ENCODE measurements at regions not wholly inside any gene's neighbourhood (a gene's known extent, or its start where the extent isn't known, plus 50 kb on each side); places are given as distances from the start of the nearest gene placed in this dataset.

DNA sequence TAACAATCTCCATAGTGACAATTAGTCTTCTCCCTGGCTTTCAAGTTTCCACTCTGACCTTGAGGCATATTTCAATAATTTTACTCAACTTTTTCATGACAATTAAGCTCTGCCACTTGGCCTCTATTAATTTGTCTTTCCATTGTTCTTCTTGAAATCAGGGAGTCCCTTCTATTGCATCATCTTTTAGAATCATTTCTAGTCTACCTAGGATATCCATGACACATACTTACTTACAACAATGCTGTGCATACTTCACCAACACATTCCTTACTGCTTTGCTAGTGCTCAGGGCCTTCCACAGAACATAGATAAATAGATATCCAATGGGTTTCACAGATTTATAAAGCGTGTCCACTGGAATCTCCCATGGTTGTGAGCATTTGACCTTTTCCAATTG is 331.5 kb upstream of the LRP1B start:
- TF ChIP-seq, protein P1, sequence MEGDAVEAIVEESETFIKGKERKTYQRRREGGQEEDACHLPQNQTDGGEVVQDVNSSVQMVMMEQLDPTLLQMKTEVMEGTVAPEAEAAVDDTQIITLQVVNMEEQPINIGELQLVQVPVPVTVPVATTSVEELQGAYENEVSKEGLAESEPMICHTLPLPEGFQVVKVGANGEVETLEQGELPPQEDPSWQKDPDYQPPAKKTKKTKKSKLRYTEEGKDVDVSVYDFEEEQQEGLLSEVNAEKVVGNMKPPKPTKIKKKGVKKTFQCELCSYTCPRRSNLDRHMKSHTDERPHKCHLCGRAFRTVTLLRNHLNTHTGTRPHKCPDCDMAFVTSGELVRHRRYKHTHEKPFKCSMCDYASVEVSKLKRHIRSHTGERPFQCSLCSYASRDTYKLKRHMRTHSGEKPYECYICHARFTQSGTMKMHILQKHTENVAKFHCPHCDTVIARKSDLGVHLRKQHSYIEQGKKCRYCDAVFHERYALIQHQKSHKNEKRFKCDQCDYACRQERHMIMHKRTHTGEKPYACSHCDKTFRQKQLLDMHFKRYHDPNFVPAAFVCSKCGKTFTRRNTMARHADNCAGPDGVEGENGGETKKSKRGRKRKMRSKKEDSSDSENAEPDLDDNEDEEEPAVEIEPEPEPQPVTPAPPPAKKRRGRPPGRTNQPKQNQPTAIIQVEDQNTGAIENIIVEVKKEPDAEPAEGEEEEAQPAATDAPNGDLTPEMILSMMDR (IDR thresholded peaks at IDR 0.05; ENCODE audit: low read depth, low read length) = no peak
- no peak for DNase-seq (ENCODE audit: extremely low read depth, low read depth)

DNA sequence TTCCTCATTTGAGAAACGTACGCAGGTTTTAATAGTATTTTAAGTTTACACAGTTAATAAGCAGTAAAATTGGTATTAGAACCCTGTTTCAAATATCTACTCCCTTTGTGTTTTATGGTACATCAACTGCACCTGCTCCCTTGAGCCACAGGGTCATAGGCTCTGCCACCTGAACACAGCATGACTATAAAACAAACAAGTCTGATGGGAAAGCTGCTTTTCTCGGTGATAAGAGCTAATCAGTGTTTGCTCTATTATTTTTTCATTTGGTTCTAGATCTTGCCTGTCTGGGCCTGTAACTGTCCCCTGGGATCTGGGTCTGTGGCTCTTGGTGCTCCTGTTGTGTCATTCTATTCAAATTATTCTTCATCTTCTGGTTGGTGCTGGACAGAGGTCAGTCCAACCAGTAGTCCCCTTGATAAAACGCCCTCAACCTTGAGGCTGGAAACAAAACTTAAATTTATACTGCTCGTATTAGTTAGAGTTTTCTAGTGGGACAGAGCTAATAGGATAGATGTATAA is 314.8 kb upstream of the LRP1B start:
- no peak for DNase-seq (ENCODE audit: extremely low read depth, low read depth)
- TF ChIP-seq, protein P1 (IDR thresholded peaks at IDR 0.05; ENCODE audit: low read depth, low read length) = no peak

DNA sequence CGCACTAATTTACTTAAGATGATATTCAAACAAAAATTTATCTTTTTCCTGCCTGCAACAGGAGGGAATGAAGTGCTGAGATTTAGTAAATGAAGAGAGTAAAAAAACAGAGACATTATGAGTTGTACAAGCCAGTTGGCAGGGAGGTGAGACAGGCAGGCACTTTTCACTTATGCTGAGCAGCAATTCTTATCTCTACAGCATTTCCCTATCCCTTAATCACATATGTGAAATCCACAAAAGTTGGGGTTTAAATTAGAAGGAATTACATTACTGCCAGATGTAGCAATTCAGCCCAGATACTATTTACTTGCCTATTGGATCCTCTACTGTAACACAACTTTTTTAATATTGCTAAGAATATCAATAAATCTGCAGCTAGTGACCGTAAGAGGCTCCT is 314.2 kb upstream of the LRP1B start:
- TF ChIP-seq, protein P1 (IDR thresholded peaks at IDR 0.05; ENCODE audit: low read depth, low read length) = no peak
- no peak for DNase-seq (ENCODE audit: extremely low read depth, low read depth)

DNA sequence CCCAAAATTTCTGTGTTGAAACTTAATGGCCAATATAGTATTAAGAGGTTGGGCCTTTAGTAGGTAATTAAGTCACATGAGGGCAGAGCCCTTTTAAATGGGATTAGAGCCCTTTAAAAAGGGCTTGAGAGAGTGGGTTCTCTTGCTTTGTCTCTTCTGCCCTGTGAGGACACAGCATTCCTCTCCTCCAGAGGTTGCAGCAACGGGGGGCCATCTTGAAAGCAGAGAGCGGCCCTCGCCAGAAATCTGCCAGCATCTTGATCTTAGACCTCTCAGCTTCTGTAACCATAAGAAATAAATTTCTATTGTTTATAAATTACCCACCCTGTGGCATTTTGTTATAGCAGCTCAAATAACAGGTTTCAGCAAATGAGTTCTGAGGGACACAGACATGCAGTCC is 305.0 kb upstream of the LRP1B start:
- TF ChIP-seq, protein P1 (IDR thresholded peaks at IDR 0.05; ENCODE audit: low read depth, low read length) = no peak
- no peak for DNase-seq (ENCODE audit: extremely low read depth, low read depth)

DNA sequence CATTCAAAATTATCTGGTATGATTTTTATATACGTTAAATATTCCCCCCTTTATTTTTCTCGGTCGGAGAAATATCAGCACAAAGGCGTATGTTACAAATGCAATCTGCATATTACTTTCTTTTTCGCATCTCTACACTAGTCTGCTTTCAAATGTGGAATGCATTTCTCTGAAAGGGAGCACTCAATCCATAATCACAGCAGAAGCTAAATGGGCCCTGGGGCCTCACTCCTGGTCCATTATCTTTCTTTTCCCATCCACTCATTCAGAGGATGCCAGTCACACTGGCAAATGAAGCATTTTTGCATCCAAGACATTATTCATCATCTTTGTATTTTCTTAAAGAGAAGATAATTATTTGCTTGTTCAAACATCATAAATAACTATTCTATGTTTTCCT is 295.2 kb upstream of the LRP1B start:
- DNase-seq (ENCODE audit: extremely low read depth, low read depth) = no peak
- TF ChIP-seq, protein P1 (IDR thresholded peaks at IDR 0.05; ENCODE audit: low read depth, low read length) = no peak

DNA sequence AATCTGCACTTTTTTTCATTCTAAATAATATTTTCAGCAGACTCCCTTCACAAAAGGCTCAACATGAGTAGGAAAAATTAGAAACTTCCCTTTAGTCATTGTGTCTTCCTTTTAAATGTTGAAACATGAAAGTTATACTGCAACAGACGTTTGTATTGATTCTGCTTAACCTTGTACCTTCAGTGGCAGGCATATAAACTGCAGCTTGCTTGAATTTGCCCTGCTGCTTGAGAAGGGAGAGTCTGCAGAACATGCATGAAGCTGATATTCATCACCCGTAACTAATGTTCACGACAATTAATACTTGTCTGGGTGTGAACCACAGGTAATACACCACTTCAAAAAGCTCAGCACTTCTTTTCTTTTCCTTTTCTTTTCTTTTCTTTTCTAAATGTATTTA is 294.7 kb upstream of the LRP1B start:
- no peak for DNase-seq (ENCODE audit: extremely low read depth, low read depth)
- TF ChIP-seq, protein P1 (IDR thresholded peaks at IDR 0.05; ENCODE audit: low read depth, low read length) = no peak

DNA sequence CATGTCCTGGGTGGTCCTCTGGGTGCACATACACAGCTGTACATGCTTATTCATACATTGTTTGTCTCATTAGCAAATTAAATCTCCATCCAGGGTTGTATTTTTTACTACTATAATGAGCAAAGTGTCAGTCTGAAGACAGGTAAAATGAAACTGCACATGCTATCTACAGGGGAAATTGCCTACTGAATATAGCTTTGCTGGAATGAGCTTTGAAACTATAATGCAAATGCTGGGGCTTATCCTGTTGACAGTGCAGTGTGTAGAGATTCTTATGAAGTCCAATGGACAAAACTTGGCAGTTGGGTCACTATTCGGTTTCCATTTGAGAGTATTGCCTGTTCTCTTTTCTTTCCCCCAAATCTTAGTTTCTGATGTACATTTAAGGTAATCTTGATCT is 292.8 kb upstream of the LRP1B start:
- TF ChIP-seq, protein P1 (IDR thresholded peaks at IDR 0.05; ENCODE audit: low read depth, low read length) = no peak
- no peak for DNase-seq (ENCODE audit: extremely low read depth, low read depth)
